OCI-LY7 (cell line): ENCODE measurements at regions not wholly inside any gene's neighbourhood (a gene's known extent, or its start where the extent isn't known, plus 50 kb on each side); places are given as distances from the start of the nearest gene placed in this dataset.
"Not testable (repeated sequence)": the region's sequence is repeated elsewhere in the genome, so short reads cannot be mapped to it uniquely, and the experiment has no call there.

Experiments
- BruUV-seq: library from RNA; stranded (reverse); fragments of 400-500 nt; replicated peaks from 2 replicates; lab custom pipeline; 2021; lab: Mats Ljungman, UMichigan
- CTCF ChIA-PET: fragments of 300-600 bp; sonication (Branson Sonifier 250); formaldehyde crosslinking; loops from one replicate; lab custom pipeline; 2022; ENCODE audit warnings: antibody characterized with exemption; ENCODE audit not compliant: unreplicated experiment; lab: Charles Lee
- POLR2A ChIA-PET: fragments of 300-600 bp; sonication (Branson Sonifier 250); formaldehyde crosslinking; loops from one replicate; lab custom pipeline; 2022; ENCODE audit warnings: antibody characterized with exemption; lab: Charles Lee
- DNase-seq: peaks from one replicate; pipeline ENCODE4 v3.0.0-alpha.2; 2015; ENCODE audit warnings: low spot score
- H2AFZ ChIP-seq: fragments of 200-600 bp; sonication (generic), shearing (Covaris generic); 2 replicates; pipeline ENCODE4 v1.6.1; 2014; ENCODE audit warnings: mild to moderate bottlenecking, antibody characterized with exemption, low read length, moderate library complexity
- H3K27ac ChIP-seq: fragments of 200-600 bp; sonication (generic); 2 replicates; pipeline ENCODE4 v1.5.1; 2014; ENCODE audit warnings: mixed run types, low read depth, mild to moderate bottlenecking, moderate library complexity, low read length, inconsistent platforms; ENCODE audit not compliant: poor library complexity, severe bottlenecking
- H3K36me3 ChIP-seq: fragments of 200-600 bp; sonication (generic); 2 replicates; pipeline ENCODE4 v1.6.1; 2014; ENCODE audit warnings: mild to moderate bottlenecking, antibody characterized with exemption, low read length, moderate library complexity, mixed read lengths; ENCODE audit not compliant: insufficient read depth
- H3K4me1 ChIP-seq: fragments of 200-600 bp; sonication (generic); 2 replicates; pipeline ENCODE4 v1.5.1; 2014; ENCODE audit warnings: mild to moderate bottlenecking, low read length; ENCODE audit not compliant: insufficient read depth, poor library complexity, severe bottlenecking
- H3K4me2 ChIP-seq: fragments of 200-600 bp; sonication (generic); 2 replicates; pipeline ENCODE4 v1.6.1; 2014; ENCODE audit warnings: mild to moderate bottlenecking, low read length
- H3K4me3 ChIP-seq: fragments of 200-600 bp; sonication (generic); 2 replicates; pipeline ENCODE4 v1.5.1; 2014; ENCODE audit warnings: mild to moderate bottlenecking, low read depth, low read length; ENCODE audit not compliant: poor library complexity, severe bottlenecking
- H3K79me2 ChIP-seq: fragments of 200-600 bp; sonication (generic); 2 replicates; pipeline ENCODE4 v1.6.1; 2016; ENCODE audit warnings: low read depth, mild to moderate bottlenecking, low read length, moderate library complexity, mixed read lengths; ENCODE audit not compliant: insufficient read depth
- H3K9me2 ChIP-seq: fragments of 200-600 bp; sonication (generic); 2 replicates; pipeline ENCODE4 v1.6.1; 2016; ENCODE audit warnings: mild to moderate bottlenecking, low read length, mixed read lengths; ENCODE audit not compliant: insufficient read depth
- H3K9me3 ChIP-seq: fragments of 200-600 bp; sonication (generic); 2 replicates; pipeline ENCODE4 v1.6.1; 2014; ENCODE audit warnings: mild to moderate bottlenecking, mixed run types, low read length, mixed read lengths
- H4K20me1 ChIP-seq: fragments of 200-600 bp; sonication (generic); 2 replicates; pipeline ENCODE4 v1.6.1; 2014; ENCODE audit warnings: mild to moderate bottlenecking, antibody characterized with exemption, low read length, moderate library complexity, mixed read lengths; ENCODE audit not compliant: insufficient read depth
- intact Hi-C: fragments of 100-400 bp; cut with micrococcal nuclease; formaldehyde crosslinking; loops from one replicate; pipeline ENCODE4 v1.10.0; 2022; ENCODE audit not compliant: unreplicated experiment

- POLR2A ChIA-PET, H2AFZ ChIP-seq, H3K36me3 ChIP-seq, H3K9me3 ChIP-seq, intact Hi-C loops, H3K79me2 ChIP-seq, CTCF ChIA-PET, H3K4me1 ChIP-seq, DNase-seq, H3K4me3 ChIP-seq, H3K4me2 ChIP-seq, BruUV-seq, H3K27ac ChIP-seq, H4K20me1 ChIP-seq, H3K9me2 ChIP-seq: not testable (repeated sequence)
These were observed 109.9 kb upstream of the WIPF3 start for GRCh38 chr7:29696402-29696801.

GRCh38 chr7:29699723-29700122 lies 106.6 kb upstream of the WIPF3 start:
- CTCF ChIA-PET, H3K4me2 ChIP-seq, H3K36me3 ChIP-seq, POLR2A ChIA-PET, H3K4me1 ChIP-seq, H2AFZ ChIP-seq, H3K79me2 ChIP-seq, H3K4me3 ChIP-seq, intact Hi-C loops, H3K9me3 ChIP-seq, BruUV-seq, H4K20me1 ChIP-seq, H3K27ac ChIP-seq, DNase-seq, H3K9me2 ChIP-seq: not testable (repeated sequence)

- not testable (repeated sequence) for BruUV-seq
These were observed 104.8 kb upstream of the WIPF3 start for GRCh38 chr7:29701540-29701939.

GRCh38 chr7:29703830-29704229 lies 102.5 kb upstream of the WIPF3 start:
- H2AFZ ChIP-seq, H3K9me2 ChIP-seq, DNase-seq, H3K27ac ChIP-seq, H3K4me2 ChIP-seq, H3K79me2 ChIP-seq, BruUV-seq, CTCF ChIA-PET, H4K20me1 ChIP-seq, H3K4me1 ChIP-seq, H3K9me3 ChIP-seq, H3K36me3 ChIP-seq, POLR2A ChIA-PET, H3K4me3 ChIP-seq, intact Hi-C loops: not testable (repeated sequence)

More at GRCh38 chr7:29701540-29701939, 104.8 kb upstream of the WIPF3 start:
- H3K4me2 ChIP-seq, H3K4me3 ChIP-seq, H3K4me1 ChIP-seq, POLR2A ChIA-PET, H2AFZ ChIP-seq, CTCF ChIA-PET, H3K36me3 ChIP-seq, H3K9me3 ChIP-seq, H3K27ac ChIP-seq, H4K20me1 ChIP-seq, H3K79me2 ChIP-seq, H3K9me2 ChIP-seq, intact Hi-C loops, DNase-seq: not testable (repeated sequence)

- H4K20me1 ChIP-seq, intact Hi-C loops, H3K4me2 ChIP-seq, DNase-seq, POLR2A ChIA-PET, H3K27ac ChIP-seq, CTCF ChIA-PET, H3K9me3 ChIP-seq, H3K36me3 ChIP-seq, H3K9me2 ChIP-seq, H3K4me3 ChIP-seq, H2AFZ ChIP-seq, H3K4me1 ChIP-seq, H3K79me2 ChIP-seq, BruUV-seq: not testable (repeated sequence)
These were observed 97.3 kb upstream of the WIPF3 start for GRCh38 chr7:29709002-29709401.

GRCh38 chr7:29723127-29723526 lies 83.2 kb upstream of the WIPF3 start:
- not testable (repeated sequence) for H2AFZ ChIP-seq, H3K79me2 ChIP-seq, DNase-seq

More at GRCh38 chr7:29723127-29723526, 83.2 kb upstream of the WIPF3 start:
- intact Hi-C loops, H3K4me3 ChIP-seq, POLR2A ChIA-PET, H3K4me2 ChIP-seq, CTCF ChIA-PET, H3K36me3 ChIP-seq, H3K9me3 ChIP-seq, H3K9me2 ChIP-seq, BruUV-seq, H4K20me1 ChIP-seq, H3K4me1 ChIP-seq, H3K27ac ChIP-seq: not testable (repeated sequence)
